COR-L47 (cell line): ENCODE measurements at regions not wholly inside any gene's neighbourhood (a gene's known extent, or its start where the extent isn't known, plus 50 kb on each side); places are given as distances from the start of the nearest gene placed in this dataset.

Experiments
- DNase-seq: peaks from one replicate; lab custom pipeline; 2025; lab: John Stamatoyannopoulos, UW

DNA sequence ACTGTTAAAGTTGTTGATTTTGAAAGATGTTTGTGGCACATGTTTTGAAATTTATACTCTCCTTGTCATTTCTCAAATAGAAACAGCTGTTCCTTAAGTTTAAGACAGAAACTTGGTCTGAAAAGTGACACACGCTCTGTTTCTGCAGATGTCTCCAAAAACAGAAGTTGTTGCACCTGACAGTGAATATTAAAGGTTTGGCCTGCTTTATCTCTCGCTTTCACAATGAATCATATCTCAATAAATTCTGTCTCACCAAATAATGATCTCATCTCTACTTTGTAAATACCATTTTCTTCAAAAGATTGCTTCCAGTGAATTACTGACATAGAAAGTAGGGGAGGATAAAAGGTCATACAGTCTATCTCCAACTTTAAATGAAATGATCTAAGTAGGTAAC lies 294.9 kb upstream of the SYT4 start:
- DNase-seq = no peak

DNA sequence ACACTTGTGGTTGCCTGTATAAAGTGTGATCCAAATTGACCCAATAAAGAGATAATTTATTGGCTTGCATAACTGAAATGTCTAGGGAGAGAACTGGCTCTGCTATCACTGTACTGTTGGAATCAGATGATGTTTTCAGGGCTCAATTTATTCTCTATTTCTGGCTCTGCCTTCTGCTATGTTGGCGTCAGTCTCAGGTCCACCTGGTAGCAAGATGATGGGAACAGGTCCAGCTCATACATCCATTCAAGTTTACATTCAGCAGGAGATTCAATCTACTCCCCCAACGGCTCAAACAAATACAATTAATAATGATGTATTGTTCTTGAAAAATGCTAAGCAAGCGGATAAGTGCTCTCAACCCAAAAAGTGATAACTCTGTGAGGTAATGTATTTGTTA lies 297.7 kb upstream of the SYT4 start:
- DNase-seq = peak; percentile 76

- no peak for DNase-seq
These were observed 300.9 kb upstream of the SYT4 start for GRCh38 chr18:43578211-43578610.

- peak; percentile 68 for DNase-seq
These were observed 301.4 kb upstream of the SYT4 start for GRCh38 chr18:43578706-43579105.

GRCh38 chr18:43581936-43582519 lies 304.7 kb upstream of the SYT4 start:
- DNase-seq = no peak

- DNase-seq = peak; percentile 73
These were observed 310.4 kb upstream of the SYT4 start for GRCh38 chr18:43587538-43588153.

DNA sequence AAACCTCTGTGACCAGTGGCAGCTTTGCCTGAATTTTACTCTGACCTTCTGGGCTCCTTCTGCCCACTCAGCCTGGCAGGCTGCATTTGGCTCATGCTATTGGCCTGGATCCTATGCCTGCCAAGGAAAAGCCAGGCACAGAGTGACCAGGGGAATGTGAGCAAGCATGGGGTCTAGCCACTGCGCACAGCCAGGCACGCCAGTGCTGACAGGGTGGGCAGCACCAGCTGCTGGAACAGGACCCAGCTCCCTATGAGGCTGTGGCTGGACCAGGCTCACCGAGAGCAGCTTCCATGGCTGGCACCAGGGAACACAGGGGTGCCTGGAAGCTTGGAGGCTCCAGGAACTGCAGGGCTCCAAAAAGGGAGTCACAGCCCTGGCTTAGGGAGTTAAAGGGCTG lies 311.5 kb upstream of the SYT4 start:
- DNase-seq = no peak

GRCh38 chr18:43589611-43590151 lies 312.4 kb upstream of the SYT4 start:
- no peak for DNase-seq

- no peak for DNase-seq
These were observed 313.1 kb upstream of the SYT4 start for GRCh38 chr18:43590182-43590903.

DNA sequence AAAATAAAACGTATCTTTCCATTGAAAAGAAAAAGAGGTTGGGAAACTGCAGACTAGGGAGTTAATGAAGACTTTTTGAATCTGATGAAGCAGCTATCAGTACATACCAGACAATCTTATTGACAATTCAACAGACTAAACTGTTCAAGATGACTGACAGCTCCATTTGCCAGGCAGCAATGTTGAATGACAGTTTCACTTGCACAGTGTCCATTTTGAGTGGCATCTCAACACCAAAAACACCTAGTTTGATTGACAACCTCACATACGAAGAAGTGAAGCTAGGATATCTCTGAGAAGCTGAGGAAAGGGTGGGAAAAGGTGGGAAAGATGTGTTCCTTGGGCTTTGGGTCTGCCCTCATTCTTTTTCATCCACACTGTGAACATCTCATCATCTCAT lies 315.0 kb upstream of the SYT4 start:
- no peak for DNase-seq

DNA sequence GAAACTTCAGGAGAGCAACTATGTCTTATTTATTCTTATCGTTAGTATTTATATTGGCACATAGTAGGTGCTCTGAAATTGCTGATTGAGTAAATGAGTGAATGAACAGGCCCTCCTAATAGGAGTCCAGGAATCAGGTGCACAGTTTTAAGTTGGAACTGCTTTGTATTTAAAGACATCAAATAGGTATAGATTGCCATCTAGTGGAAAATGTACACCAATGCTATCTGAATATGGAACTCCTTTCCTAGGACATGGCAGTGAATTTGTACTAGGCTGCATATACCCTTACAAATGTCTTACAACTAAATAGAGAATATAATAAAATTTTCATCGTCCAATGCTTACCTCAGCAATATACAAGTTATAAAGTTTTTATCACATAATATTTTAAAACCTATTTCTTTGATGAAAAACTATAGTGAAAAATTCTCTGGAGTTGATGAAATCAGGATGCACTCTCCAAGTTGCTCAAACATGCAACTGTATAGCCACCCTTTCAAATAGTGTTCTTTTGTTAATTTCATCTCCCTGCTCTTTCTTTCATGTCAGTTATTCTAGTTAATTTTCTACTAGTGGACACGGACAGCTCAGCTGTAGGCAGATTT lies 318.9 kb upstream of the SYT4 start:
- DNase-seq = peak; percentile 64

DNA sequence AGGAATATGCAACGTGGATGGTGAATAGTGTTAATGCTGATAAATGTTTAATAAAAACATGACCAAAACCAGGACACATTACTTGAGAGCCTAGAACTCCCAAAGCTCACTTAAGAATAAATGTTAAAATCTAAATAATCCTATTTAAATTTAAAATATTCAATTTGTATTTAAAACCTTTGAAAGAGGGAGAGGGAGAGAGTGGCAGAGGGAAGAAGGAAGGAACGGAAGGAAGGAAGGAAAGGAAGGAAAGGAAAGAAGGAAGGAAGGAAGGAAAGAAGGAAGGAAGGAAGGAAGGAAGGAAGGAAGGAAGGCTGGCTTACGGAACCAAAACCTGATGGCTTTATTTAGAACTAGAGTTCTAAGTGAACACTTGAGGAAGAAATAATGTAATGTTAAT lies 324.1 kb upstream of the SYT4 start:
- DNase-seq = no peak

DNA sequence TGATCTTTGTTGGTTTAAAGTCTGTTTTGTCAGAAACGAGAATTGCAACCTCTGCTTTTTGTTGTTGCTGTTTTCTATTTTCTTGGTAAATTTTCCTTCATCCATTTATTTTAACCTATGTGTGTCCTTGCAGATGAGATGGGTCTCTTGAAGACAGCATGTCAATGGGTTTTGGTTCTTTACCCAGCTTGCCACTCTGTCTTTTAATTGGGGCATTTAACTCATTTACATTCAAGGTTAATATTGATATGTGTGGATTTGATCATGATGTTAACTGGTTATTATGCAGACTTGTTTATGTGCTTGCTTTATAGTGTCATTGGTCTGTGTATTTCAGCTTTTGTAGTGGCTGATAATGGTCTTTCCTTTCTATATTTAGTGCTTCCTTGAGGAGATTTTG lies 327.9 kb upstream of the SYT4 start:
- no peak for DNase-seq

DNA sequence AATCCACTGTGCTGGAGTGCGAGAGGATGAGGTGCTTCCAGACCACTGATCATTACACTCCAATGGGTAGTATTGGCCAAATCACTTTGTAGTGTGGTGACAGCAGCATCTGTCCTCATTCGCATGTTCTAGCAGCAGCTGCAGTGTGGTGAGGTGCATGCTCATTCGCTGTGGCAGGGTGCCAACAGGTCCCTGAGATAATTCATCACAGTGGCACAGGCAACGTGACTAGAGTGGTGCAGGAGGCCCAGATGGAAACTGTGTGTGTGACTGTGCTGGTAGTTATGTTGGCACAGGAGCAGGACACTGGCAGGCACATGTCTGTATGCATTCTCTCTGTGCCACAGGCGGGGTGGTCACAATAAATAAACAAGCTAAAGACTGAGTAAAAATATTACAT lies 329.5 kb upstream of the SYT4 start:
- no peak for DNase-seq

GRCh38 chr18:43620936-43621335 lies 343.6 kb upstream of the SYT4 start:
- peak; percentile 65 for DNase-seq

DNA sequence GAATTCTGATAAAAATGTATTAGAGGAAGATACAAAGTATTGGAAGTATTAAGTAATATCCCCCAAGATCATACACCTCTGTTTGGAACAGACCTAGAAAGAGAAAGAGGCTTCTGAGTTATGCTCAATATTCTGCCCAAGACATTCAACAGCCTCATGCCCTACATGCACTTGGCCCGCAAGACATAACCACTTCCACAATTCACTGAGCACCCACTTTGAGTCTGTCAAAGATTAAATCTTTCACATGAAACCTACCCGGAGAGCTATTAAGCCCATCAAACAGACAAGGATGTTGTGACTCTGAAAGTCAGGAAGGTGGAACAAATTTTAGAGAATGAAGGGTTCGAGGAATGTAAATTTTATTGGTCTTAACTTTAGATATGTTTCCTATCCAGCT lies 344.7 kb upstream of the SYT4 start:
- DNase-seq = no peak

- DNase-seq = no peak
These were observed 348.3 kb upstream of the SYT4 start for GRCh38 chr18:43625582-43625981.

DNA sequence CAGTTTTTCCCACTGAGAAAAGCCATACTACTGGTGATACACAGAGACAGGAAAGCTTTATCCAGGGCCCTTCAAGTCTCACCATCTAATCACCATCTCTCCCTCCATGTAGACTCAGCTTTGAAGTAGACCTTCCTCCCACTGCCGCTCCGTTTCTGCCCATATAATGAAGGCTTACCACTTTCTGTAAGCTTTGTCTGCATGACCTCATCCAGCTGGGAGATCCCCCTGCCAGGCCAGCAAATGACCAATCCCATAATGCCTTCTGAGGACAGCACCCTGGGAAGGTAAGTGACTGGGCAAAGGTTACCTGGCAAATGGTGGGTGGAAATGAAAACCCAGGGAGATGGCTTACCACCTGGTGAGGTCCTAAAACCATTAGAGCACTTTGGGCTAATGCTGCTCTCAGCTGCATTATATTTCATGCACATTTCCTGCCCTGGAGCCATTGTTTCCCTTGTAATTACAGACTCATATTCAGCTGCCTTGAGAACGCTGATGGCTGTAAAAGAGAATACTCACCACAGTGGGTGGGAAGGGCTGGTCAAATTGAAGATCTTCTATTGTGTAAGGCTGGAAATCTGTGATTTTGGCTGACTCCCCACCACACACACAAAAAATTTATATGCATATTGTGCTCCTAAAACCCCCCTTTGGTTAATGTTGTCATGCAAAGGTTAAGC lies 350.7 kb upstream of the SYT4 start:
- peak; percentile 99 for DNase-seq

DNA sequence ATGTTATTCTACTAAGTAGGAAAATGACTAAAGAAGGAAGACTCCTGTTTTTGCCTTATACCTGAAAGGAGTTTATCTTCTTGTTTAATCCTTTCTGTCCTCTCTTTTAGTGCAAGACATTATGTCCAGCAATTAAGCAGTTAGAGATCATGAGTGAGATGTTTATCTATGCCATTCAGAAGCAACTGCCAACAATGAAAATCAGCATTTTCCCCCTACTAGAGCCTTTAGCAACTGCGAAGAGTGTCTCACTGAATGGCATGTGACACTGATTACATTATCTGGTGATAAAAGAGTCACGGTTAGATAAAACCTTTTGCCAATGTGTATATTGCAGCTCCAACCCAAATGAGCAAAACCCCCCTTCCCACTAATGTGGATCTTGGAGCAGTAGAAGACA lies 357.7 kb upstream of the SYT4 start:
- peak; percentile 69 for DNase-seq

DNA sequence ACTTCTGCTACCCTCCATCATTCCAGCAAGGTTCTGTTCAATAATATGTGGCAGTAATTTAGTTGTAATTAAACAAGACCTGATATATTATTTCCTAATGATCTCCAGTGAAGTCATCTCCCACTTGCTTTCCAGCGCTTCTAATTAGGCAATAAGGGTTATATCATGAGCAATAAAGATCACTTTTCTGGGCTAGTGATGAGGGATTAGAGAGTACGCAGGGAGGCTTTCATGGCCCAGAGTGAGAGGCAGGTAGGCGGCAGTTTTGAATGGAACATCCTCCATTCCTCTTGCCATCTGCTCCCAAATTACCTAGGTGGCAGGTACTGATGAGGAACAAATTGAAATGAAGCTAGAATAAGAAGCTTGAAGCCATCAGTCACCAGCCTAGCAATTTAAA lies 358.1 kb upstream of the SYT4 start:
- no peak for DNase-seq

DNA sequence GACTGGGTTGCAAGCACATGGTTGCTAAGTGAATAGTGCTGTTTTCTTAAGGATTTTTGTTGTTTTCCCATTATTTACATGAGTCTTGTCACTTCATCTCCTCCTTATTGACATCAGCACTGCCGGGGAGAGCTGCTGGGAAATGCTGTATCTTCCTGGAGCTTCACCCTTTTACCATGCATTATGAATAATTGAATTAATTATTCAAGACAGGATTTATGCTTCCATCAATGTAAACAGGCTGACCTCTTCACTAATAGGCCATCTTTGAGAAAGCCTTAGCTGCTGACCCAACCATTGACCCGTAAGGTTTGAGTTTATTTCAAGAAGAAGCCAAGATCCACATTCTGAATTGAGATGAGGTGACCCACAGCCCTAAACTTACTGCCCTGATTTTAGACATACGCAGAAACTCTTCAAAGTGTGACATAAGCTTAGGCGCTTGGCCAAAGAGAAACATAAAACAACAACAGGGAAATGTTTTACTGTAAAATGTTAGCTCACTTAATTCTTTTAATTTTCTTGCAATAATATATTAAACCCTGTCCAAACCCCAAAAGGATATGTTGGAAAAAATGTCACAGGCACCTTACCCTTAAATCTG lies 365.5 kb upstream of the SYT4 start:
- no peak for DNase-seq

DNA sequence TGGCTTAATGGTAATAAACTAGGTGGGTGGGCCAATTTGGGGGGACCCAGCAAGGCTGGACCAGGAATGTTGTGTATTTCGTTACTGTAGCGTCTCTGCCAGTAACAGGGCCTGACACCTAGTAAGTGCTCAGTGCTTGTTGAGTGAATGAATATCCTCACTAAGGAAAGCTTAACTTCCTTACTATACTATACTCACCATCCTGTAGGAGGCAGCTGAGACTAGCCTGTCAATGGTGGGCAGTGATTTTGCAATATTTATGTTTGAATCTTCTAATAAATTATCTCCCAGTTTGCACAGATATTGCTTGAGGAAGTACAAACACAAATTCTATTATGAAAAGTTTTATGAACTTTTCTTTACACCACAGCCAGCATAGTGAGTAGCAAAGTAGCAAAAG lies 370.7 kb upstream of the SYT4 start:
- no peak for DNase-seq
